T-cell (primary cell): ENCODE measurements at regions not wholly inside any gene's neighbourhood (a gene's known extent, or its start where the extent isn't known, plus 50 kb on each side); places are given as distances from the start of the nearest gene placed in this dataset.

ENCODE experiments used
- ATAC-seq, 4 experiments: fragments of 200-7000 bp in 3 of 4; fragments of 150-1000 bp in 1 of 4; cut with Tn5 transposase; replicated peaks in 1 of 4; 1 replicate in 3 of 4; 2 replicates in 1 of 4; pipeline ENCODE4 v1.10.0; 2021; ENCODE audit warnings: moderate library complexity in 3 of 4, mild to moderate bottlenecking in 2 of 4, moderate number of reproducible peaks in 1 of 4
- CTCF ChIA-PET, 2 donors: fragments of 300-600 bp; sonication (Branson Sonifier 250); formaldehyde crosslinking; loops; one replicate each; lab custom pipeline; 2022; ENCODE audit warnings: antibody characterized with exemption in 2 of 2; lab: Charles Lee
- POLR2A ChIA-PET, 2 donors: fragments of 300-600 bp; sonication (Branson Sonifier 250); formaldehyde crosslinking; loops; one replicate each; lab custom pipeline; 2022; ENCODE audit warnings: antibody characterized with exemption in 2 of 2; lab: Charles Lee
- DNase-seq, 35 experiments: peaks; one replicate each; pipeline versions ENCODE4 v3.0.0 to v3.0.0-alpha.2; 2013 to 2023
- H3K27ac ChIP-seq: one replicate; pipeline ENCODE4 v1.5.1; 2013; ENCODE audit warnings: low read length
- H3K27me3 ChIP-seq, 2 experiments: replicated peaks in 1 of 2; 1 replicate in 1 of 2; 2 replicates in 1 of 2; pipeline versions ENCODE4 v1.6.1 to v1.7.0; 2013; ENCODE audit warnings: low read length in 1 of 2, mixed read lengths in 1 of 2; ENCODE audit not compliant: control insufficient read depth in 2 of 2, insufficient read depth in 2 of 2; ENCODE audit errors: extremely low read depth in 1 of 2
- H3K36me3 ChIP-seq, 2 donors: 1 replicate in 1 of 2; 2 replicates in 1 of 2; pipeline versions ENCODE4 v1.6.1 to v1.7.0; 2013; ENCODE audit warnings: low read length in 1 of 2; ENCODE audit not compliant: control insufficient read depth in 2 of 2, insufficient read depth in 1 of 2; ENCODE audit errors: extremely low read depth in 1 of 2
- H3K4me1 ChIP-seq, 2 experiments: 1 replicate in 1 of 2; 2 replicates in 1 of 2; pipeline versions ENCODE4 v1.6.1 to v1.7.0; 2013; ENCODE audit warnings: low read length in 2 of 2, mixed read lengths in 1 of 2; ENCODE audit not compliant: insufficient read depth in 2 of 2, control insufficient read depth in 1 of 2; ENCODE audit errors: extremely low read depth in 1 of 2
- H3K4me3 ChIP-seq, 2 donors: 1 replicate in 1 of 2; 2 replicates in 1 of 2; pipeline versions ENCODE4 v1.5.1 to v1.7.0; 2013; ENCODE audit warnings: mild to moderate bottlenecking in 2 of 2, low read length in 1 of 2, moderate library complexity in 1 of 2; ENCODE audit not compliant: control insufficient read depth in 1 of 2; ENCODE audit errors: extremely low read depth in 1 of 2
- H3K9me3 ChIP-seq: 2 replicates; pipeline ENCODE4 v1.7.0; 2013
- H3K27ac Mint-ChIP-seq, 2 donors: one replicate each; pipeline ENCODE4 v1.8.0; 2020 to 2021; ENCODE audit warnings: mild to moderate bottlenecking in 2 of 2, mixed read lengths in 2 of 2
- H3K27me3 Mint-ChIP-seq, 2 donors: one replicate each; pipeline ENCODE4 v1.8.0; 2021 to 2022; ENCODE audit warnings: mixed read lengths in 2 of 2
- H3K36me3 Mint-ChIP-seq: one replicate; pipeline ENCODE4 v1.8.0; 2021; ENCODE audit warnings: mixed read lengths
- H3K4me1 Mint-ChIP-seq, 3 donors: one replicate each; pipeline ENCODE4 v1.8.0; 2020 to 2022; ENCODE audit warnings: mixed read lengths in 3 of 3, mild to moderate bottlenecking in 1 of 3
- H3K4me3 Mint-ChIP-seq, 3 donors: one replicate each; pipeline ENCODE4 v1.8.0; 2020 to 2022; ENCODE audit warnings: mild to moderate bottlenecking in 3 of 3, mixed read lengths in 3 of 3, moderate library complexity in 3 of 3
- H3K9me3 Mint-ChIP-seq, 3 donors: one replicate each; pipeline ENCODE4 v1.8.0; 2020 to 2022; ENCODE audit warnings: mixed read lengths in 3 of 3
- WGBS: methylation state at CpG from one replicate; pipeline ENCODE4 v1.1.5; 2013; ENCODE audit warnings: missing lambda C conversion rate; ENCODE audit not compliant: insufficient coverage; 5-methylcytosine and 5-hydroxymethylcytosine counted together

DNA sequence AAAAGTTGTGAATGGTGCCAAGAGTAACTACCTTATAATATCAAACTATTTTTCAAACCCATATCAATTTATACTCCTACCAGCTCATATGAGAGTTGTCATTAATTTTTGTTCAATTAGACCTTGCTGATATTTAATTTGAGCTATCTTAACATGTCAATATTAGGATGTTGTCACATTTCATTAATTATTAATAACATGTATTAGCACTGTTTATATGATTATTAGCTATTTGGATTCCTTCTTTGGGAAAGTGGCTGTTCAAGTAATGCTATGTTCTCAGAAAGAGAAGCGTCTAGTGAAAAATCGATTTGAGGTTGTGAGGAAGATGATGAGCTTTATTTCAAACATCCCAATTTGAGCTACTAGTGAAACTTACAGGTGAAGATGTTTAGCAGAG, 620.2 kb downstream of the KCNJ3 start:
- CTCF ChIA-PET = no interaction called here
- Histone ChIP-seq H3K27me3 (no peaks in the 10 kb centered on the region), H3K36me3 (no peaks in the 10 kb centered on the region), H3K9me3 (no peaks in the 10 kb centered on the region), H3K27ac (no peak overlapping the region), H3K4me3 (no peak overlapping the region), H3K4me1 (no peaks in the 10 kb centered on the region)
- no CpG with 5 or more reads among the region's 2 CpGs for WGBS
- Mint-ChIP-seq H3K4me3 (no peak overlapping the region), H3K9me3 (no peaks in the 10 kb centered on the region), H3K27me3 (no peaks in the 10 kb centered on the region), H3K27ac (no peak overlapping the region), H3K4me1 (no peaks in the 10 kb centered on the region), H3K36me3 (no peaks in the 10 kb centered on the region)
- POLR2A ChIA-PET = no interaction called here
- no peak for ATAC-seq
- DNase-seq = no peak

DNA sequence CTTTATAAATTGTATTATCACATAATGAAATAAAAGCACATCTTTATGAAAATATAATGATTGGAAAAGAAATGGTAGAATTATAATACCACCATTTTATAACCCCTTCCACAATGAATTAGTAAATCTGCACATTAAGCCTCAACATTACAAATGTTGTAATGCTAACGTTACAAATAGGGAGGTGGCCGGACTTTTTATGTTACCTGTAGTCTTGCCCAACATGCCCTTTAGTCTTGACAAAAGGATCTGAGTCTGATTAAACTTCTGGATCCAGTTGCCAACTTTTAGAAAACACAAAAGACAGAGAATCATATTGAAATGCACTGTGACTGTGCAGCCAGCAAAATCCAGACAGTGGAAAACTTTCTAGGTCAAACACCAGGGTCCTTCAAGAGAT, 617.3 kb downstream of the KCNJ3 start:
- Histone ChIP-seq H3K9me3 (no peaks in the 10 kb centered on the region), H3K27ac (no peak overlapping the region), H3K27me3 (no peaks in the 10 kb centered on the region), H3K36me3 (no peaks in the 10 kb centered on the region), H3K4me3 (no peak overlapping the region), H3K4me1 (no peaks in the 10 kb centered on the region)
- CTCF ChIA-PET = no interaction called here
- POLR2A ChIA-PET = no interaction called here
- Mint-ChIP-seq H3K27ac (no peak overlapping the region), H3K4me1 (no peaks in the 10 kb centered on the region), H3K27me3 (no peaks in the 10 kb centered on the region), H3K36me3 (no peaks in the 10 kb centered on the region), H3K9me3 (no peaks in the 10 kb centered on the region), H3K4me3 (no peak overlapping the region)
- ATAC-seq = no peak
- WGBS = no CpG with 5 or more reads among the region's 2 CpGs
- no peak for DNase-seq

DNA sequence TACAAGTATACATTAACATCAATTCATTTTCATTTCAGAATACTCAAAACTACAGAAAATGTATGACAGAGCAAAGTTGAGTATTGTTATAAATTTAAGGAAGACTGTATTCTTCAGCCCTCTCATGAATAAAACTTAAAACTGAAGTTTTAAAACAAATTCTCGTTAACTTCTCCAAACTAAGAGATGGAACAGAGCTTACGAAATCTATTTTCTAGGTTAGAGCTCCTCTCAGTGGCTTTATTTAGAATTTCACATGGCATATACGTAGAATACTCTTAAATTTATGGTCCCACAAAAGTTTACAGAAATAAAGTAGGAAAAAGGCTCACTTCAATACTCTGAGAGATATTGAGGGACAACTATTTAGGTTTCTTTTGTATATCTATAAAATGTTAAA, 612.1 kb downstream of the KCNJ3 start:
- Histone ChIP-seq H3K27ac (no peak overlapping the region), H3K4me3 (no peak overlapping the region), H3K4me1 (no peaks in the 10 kb centered on the region), H3K36me3 (no peaks in the 10 kb centered on the region), H3K9me3 (no peaks in the 10 kb centered on the region), H3K27me3 (no peaks in the 10 kb centered on the region)
- Mint-ChIP-seq H3K27ac (no peak overlapping the region), H3K9me3 (no peaks in the 10 kb centered on the region), H3K36me3 (no peaks in the 10 kb centered on the region), H3K4me3 (no peak overlapping the region), H3K27me3 (no peaks in the 10 kb centered on the region), H3K4me1 (no peaks in the 10 kb centered on the region)
- ATAC-seq (no peak), DNase-seq (no peak)
- no CpG with 5 or more reads among the region's 3 CpGs for WGBS
- CTCF ChIA-PET = no interaction called here
- POLR2A ChIA-PET = no interaction called here

DNA sequence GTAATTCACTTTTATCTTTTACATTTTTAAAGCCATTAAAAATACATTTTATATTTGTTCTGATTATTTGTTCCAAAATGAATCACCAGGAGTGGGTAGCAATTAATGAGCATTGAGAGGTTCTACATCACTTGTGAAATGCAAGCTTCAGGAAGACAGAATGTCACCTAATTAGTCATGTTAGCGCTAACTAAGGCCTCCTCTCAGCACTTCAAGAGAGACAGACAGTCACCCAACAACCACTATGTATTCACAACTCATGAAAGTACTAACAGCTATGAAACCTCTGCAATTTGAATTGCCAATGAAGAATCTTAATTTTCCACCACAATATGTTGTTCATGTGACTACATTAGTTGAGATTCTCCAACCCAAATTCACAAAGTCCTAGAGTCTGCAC, 611.0 kb downstream of the KCNJ3 start:
- no peaks in the 10 kb centered on the region for H3K36me3 Mint-ChIP-seq
- no peaks in the 10 kb centered on the region for H3K27me3 ChIP-seq
- H3K27me3 Mint-ChIP-seq = no peaks in the 10 kb centered on the region
- no peak for ATAC-seq
- WGBS = no CpG with 5 or more reads among the region's 1 CpG
- no peak overlapping the region for H3K4me3 Mint-ChIP-seq
- POLR2A ChIA-PET = no interaction called here
- H3K27ac Mint-ChIP-seq = no peak overlapping the region
- CTCF ChIA-PET = no interaction called here
- H3K4me1 ChIP-seq = no peaks in the 10 kb centered on the region
- H3K9me3 ChIP-seq = no peaks in the 10 kb centered on the region
- H3K4me3 ChIP-seq = no peak overlapping the region
- H3K4me1 Mint-ChIP-seq = no peaks in the 10 kb centered on the region
- no peak overlapping the region for H3K27ac ChIP-seq
- H3K36me3 ChIP-seq = no peaks in the 10 kb centered on the region
- H3K9me3 Mint-ChIP-seq = no peaks in the 10 kb centered on the region
- no peak for DNase-seq

DNA sequence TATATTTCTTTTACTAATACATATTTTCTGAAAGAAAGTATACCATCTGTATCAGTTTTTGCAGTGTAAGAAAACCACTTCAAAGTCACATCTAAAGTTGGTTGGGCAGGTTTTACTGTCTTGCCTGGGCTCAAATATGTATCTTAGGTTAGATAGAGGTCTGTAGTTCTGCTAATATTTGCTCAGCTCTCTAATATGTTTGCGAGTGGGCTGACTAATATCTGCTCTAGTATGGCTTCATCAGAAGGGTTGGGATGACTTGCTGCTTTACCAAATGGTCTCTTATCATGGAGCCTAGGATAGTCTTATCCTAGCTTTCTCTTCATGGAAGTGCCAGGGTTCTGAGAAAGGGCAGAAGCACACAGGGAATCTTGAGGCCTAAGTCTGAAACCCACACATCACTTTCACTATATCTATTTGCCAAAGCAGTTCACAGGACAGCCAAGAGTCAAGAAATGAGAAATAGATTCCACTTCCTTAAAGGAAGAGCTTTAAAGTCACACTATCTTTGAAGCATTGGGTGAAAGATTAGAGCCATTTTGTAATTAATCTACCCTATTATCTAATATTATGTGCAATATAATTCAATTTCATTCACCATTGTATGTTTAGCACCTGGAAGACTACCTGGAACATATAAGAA, 610.0 kb downstream of the KCNJ3 start:
- H3K36me3 ChIP-seq = no peaks in the 10 kb centered on the region
- 69% methylated on average over 1 of the region's 1 CpG for WGBS
- no peak overlapping the region for H3K27ac ChIP-seq
- no peak overlapping the region for H3K4me3 Mint-ChIP-seq
- POLR2A ChIA-PET = no interaction called here
- DNase-seq = no peak
- H3K27ac Mint-ChIP-seq = no peak overlapping the region
- ATAC-seq = no peak
- H3K9me3 Mint-ChIP-seq = no peaks in the 10 kb centered on the region
- H3K4me1 ChIP-seq = no peaks in the 10 kb centered on the region
- no peaks in the 10 kb centered on the region for H3K4me1 Mint-ChIP-seq
- no peak overlapping the region for H3K4me3 ChIP-seq
- H3K36me3 Mint-ChIP-seq = no peaks in the 10 kb centered on the region
- CTCF ChIA-PET = no interaction called here
- H3K9me3 ChIP-seq = no peaks in the 10 kb centered on the region
- H3K27me3 ChIP-seq = no peaks in the 10 kb centered on the region
- no peaks in the 10 kb centered on the region for H3K27me3 Mint-ChIP-seq

DNA sequence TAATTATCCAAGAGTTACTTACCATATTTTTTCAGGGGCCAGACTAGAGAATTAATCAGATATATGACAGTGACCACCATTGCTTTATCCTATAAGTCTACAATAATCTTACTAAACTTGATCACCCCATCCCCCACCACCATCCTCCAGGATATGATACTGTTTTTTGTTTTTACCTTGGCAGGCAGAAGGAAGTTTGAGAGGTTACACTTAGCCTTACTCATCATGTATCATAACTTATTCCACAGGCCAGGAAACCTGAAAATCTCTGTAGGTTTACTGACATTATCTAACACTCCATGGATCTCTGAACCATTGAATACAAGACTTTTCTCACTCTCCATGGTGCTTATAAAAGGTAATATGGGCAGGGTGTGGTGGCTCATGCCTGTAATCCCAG, 602.7 kb downstream of the KCNJ3 start:
- Histone ChIP-seq H3K27me3 (no peaks in the 10 kb centered on the region), H3K27ac (no peak overlapping the region), H3K4me3 (no peak overlapping the region), H3K9me3 (no peaks in the 10 kb centered on the region), H3K36me3 (no peaks in the 10 kb centered on the region), H3K4me1 (no peaks in the 10 kb centered on the region)
- Mint-ChIP-seq H3K27ac (no peak overlapping the region), H3K4me1 (no peaks in the 10 kb centered on the region), H3K27me3 (no peaks in the 10 kb centered on the region), H3K9me3 (no peaks in the 10 kb centered on the region), H3K36me3 (no peaks in the 10 kb centered on the region), H3K4me3 (no peak overlapping the region)
- no peak for DNase-seq
- ChIA-PET POLR2A (no interaction called here), CTCF (no interaction called here)
- no peak for ATAC-seq

DNA sequence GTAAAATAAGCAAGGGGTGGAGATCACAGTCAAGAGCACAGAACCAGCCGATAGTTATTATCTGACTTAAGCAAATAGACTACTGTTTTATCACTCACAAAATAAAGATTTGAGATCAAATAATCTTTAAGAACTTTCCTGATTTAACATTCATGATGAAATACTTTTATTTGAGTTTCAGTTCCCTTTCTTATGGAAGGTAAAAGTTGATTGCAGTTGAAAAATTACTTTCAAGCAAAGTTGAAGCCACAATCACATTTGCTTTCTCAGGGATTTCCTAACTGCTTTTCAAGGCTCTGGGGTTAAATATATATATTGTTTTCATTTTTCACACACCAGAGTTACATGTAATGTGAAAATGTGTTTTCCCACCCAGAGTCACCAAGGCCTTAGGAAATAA, 599.5 kb downstream of the KCNJ3 start:
- Histone ChIP-seq H3K27ac (no peak overlapping the region), H3K4me1 (no peaks in the 10 kb centered on the region), H3K9me3 (no peaks in the 10 kb centered on the region), H3K27me3 (no peaks in the 10 kb centered on the region), H3K36me3 (no peaks in the 10 kb centered on the region), H3K4me3 (no peak overlapping the region)
- H3K27ac Mint-ChIP-seq = no peak overlapping the region
- ATAC-seq (no peak), DNase-seq (no peak)
- no peaks in the 10 kb centered on the region for H3K4me1 Mint-ChIP-seq
- no peaks in the 10 kb centered on the region for H3K9me3 Mint-ChIP-seq
- H3K36me3 Mint-ChIP-seq = no peaks in the 10 kb centered on the region
- POLR2A ChIA-PET = interaction anchor here in 1 of 2 donors (0.6 kb wide), 1 partner anchor 1198 kb away, joined by 4 read pairs; no protein-coding TSS in a partner anchor
- CTCF ChIA-PET = no interaction called here
- no peaks in the 10 kb centered on the region for H3K27me3 Mint-ChIP-seq
- WGBS = no CpG with 5 or more reads among the region's 1 CpG
- no peak overlapping the region for H3K4me3 Mint-ChIP-seq
